SH-SY5Y (cell line): ENCODE measurements at regions not wholly inside any gene's neighbourhood (a gene's known extent, or its start where the extent isn't known, plus 50 kb on each side); places are given as distances from the start of the nearest gene placed in this dataset.

Experiments
- GATA2 ChIP-seq: IDR thresholded peaks from 2 replicates; pipeline ENCODE4 v1.6.1; 2011; ENCODE audit warnings: mild to moderate bottlenecking, low read depth, low read length
- GATA3 ChIP-seq: IDR thresholded peaks from 2 replicates; pipeline ENCODE4 v1.6.1; 2011; ENCODE audit warnings: low read depth, mild to moderate bottlenecking, low read length, moderate library complexity

DNA sequence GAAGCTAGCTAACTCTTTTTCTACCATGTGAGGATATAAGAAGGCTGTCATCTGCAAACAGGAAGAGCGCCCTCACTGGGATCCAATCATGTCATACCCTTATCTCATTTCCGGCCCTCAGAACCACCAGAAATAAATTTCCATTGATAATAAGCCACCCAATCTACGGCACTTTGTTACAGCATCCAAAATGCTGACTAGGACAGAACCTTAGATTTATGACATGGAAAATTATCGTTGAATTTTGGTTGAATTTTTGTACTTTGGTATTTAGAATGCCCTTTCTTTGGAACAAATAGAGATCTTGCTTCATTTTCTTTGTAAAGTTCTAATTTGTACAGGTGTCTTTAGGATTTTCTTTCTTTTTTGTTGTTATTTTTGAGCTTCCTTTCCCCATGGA, 53.3 kb upstream of the CYLC2 start:
- no peak for TF ChIP-seq GATA2

DNA sequence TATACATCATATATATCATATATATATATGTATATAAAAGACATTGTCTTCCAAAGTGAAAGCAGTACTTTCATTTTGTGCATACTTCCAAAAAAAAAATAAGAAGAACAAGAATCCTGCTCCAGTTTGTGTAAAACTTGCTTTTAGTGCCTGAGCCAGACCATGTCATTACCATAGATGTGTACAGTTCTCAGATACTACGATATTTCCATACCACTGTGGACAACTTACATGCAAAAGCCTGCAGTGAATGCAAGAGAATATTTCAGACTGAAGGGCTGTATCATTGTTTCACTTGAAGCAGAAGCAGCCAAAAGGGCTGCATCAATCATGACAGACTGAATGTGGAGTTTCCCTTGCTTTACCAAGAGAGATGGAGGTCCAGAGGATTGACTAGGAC, 72.6 kb upstream of the CYLC2 start:
- no peak for TF ChIP-seq GATA3
- no peak for TF ChIP-seq GATA2

DNA sequence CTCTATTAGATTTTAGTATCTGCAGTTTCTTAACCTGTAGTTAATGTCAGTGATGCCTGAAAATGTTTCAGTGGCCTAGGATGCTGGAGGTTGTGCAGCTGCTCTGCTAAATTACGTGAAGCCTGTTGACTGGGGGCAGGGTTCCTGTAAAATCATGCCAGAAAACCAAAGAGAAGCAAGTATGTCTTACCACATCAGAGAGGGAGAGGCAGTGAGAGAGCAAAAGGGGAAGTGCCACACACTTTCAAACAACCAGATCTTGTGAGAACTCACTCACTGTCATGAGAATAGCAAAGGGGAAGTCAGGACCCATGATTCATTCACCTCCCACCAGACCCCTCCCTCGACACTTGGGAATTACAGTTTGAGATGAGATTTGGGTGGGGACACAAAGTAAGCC, 83.9 kb upstream of the CYLC2 start:
- TF ChIP-seq GATA3 (no peak), GATA2 (no peak)

DNA sequence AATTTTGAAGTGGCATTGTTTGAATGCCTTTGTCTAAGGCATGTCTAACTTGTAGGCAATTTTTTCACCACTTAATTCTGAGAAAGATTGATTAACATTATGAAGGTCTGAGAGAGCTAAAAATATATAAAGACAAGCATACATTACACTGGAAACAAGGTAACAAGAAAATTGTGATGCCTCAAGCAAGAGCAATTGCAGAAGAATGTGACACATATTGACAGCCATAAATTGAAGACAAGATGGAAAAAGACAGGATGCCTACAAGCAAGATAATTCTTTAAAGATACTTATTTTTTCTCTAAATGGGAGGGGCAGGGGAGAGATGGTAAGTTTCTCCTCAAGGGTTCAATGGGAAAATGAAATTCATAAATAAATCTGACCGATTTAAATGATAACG, 103.1 kb upstream of the CYLC2 start:
- no peak for TF ChIP-seq GATA2
- no peak for TF ChIP-seq GATA3

GRCh38 chr9:102875687-102876086, 119.4 kb upstream of the CYLC2 start:
- TF ChIP-seq GATA3 (no peak), GATA2 (no peak)

DNA sequence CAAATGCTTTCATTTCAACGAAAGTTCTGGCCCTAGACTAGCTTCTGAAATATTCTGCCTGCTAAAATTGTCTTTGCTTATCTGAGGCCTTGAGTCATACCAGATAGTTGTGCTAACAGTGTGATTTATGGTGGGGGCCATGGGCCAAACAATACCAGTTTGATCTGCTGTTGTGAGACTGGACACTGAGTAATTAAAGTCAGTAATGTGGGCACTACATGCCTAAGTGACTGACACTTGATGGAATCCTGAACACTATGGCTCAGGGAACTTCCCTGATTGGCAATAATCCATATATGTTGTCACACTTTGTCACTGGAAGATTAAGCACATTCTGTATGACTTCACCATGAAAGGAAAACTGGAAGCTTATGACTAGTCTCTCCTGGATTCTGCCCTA, 127.6 kb upstream of the CYLC2 start:
- TF ChIP-seq GATA3 (no peak), GATA2 (no peak)

GRCh38 chr9:102862478-102862877, 132.7 kb upstream of the CYLC2 start:
- no peak for TF ChIP-seq GATA2
- TF ChIP-seq GATA3, result no peak

DNA sequence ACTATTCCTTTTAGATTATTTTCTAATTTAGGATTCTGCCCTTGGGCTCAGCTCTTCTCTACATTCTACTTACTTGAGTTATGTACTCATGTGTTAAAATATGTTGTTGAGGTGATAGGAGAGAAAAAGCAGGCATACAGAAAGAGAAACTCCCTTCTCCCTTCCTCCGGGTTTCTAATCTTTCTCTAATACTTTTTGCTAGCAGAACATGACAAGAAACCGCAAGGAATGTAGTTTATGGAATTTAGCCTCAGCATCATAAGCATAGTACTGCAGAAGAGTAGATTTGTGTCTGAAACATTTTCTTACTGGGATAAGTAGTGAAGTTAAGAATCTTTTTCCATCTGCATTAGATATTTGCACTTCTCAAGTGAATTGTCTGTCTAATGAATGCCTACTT, 139.5 kb upstream of the CYLC2 start:
- no peak for TF ChIP-seq GATA3
- no peak for TF ChIP-seq GATA2

- TF ChIP-seq GATA2 (no peak), GATA3 (no peak)
Observed at GRCh38 chr9:102845827-102846371, 149.2 kb upstream of the CYLC2 start.

GRCh38 chr9:102844716-102845115, 150.4 kb upstream of the CYLC2 start:
- no peak for TF ChIP-seq GATA2
- no peak for TF ChIP-seq GATA3

DNA sequence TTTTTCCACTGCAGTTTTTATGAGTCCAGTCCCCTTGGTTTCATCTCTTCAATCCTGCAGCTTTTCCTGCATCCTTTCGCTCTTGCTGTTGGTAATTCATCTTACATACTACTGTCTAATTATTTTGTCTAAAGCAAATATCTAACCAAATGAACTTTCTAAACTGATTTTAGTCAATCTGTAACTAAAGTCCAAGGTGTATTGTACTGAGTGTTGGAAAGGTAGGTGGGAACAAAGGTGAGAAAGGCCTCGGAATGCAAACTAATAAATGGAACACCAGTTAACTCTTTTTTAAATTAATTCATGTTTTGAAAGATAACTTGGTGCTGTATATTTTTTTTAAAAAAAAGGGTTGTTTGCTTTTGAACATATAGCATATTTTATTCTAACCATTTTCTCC, 152.7 kb upstream of the CYLC2 start:
- TF ChIP-seq GATA2, result no peak
- TF ChIP-seq GATA3, result no peak

DNA sequence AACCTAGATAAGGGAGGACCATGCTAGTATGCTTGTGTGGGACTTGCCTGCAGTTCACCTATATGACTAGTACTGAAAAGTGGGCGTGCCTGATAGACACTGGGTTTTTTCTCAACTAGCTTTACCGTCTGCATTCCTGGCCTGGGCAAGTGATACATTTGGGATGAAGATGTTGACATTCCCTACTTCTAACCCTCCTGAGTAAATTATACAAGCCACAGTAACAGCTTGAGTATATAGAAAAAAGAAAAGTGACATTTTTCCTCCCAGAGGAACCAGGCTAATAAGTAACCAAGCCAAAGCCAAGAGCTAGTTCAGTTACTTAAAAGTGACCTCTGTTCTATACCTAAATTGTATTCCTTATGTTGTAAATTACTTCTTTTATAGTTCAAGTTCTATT, 153.8 kb upstream of the CYLC2 start:
- no peak for TF ChIP-seq GATA2
- TF ChIP-seq GATA3, result no peak

DNA sequence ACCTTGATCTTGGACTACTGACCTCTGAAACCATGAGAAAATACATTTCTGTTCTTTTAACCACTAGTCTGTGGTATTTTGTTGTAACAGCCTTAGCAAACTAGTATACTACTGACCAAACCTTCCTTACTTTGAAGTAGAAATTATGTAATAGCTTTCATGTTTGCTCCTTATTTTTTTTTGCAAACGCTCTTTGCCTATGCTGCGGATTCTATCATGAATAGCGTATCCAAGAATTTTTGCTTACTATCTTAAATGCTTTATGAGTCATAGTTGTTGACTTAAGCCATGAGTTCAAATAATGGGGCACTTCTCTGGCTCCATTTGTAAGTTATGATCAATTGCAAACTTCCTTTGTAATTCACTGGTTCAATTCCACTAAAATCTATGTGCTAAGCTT, 154.8 kb upstream of the CYLC2 start:
- no peak for TF ChIP-seq GATA3
- no peak for TF ChIP-seq GATA2

GRCh38 chr9:102832814-102833213, 162.3 kb upstream of the CYLC2 start:
- no peak for TF ChIP-seq GATA3
- no peak for TF ChIP-seq GATA2

DNA sequence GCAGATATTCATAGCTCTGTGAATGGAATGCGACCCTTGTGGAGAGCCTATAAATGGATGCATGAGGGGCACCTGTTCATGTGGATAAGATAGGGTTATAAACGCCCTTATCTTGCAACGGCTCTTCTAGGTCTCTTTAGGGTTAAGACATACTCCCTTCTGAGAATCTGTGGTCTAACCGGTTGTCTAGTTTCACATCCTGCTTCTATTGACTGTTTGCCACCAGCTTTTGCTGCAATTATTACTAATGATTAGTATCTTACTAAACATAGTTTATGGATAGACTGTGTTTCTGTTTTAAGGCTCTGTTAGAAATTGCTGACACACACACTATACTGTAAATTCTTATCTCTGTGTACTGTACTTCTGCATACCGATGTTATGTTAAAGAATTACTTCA, 198.9 kb upstream of the CYLC2 start:
- TF ChIP-seq GATA3, result no peak
- no peak for TF ChIP-seq GATA2

DNA sequence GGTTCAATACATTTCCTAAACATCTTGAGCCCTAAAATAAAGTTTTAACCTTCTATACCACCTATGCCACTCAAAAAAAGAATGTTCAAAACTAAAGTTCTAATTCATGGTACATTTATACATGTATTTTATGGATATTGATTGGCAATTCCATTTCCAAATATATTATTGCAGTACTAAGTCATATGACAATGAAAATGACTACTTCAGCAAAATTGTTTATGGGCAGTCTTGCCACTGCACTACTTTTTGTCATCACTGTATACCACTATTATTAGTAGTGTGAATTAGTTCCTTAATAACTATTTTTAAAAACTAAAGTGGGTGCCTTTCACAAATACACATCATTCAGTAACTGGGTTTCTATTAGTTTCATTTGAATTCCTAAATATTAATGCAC, 199.6 kb upstream of the CYLC2 start:
- TF ChIP-seq GATA3, result no peak
- no peak for TF ChIP-seq GATA2

GRCh38 chr9:102779356-102779755, 215.8 kb upstream of the CYLC2 start:
- TF ChIP-seq GATA2 (no peak), GATA3 (no peak)
